Left lung (tissue), 4 donors: ENCODE measurements at regions not wholly inside any gene's neighbourhood (a gene's known extent, or its start where the extent isn't known, plus 50 kb on each side); places are given as distances from the start of the nearest gene placed in this dataset.

Experiments used
- ATAC-seq: fragments of 200-7000 bp; cut with Tn5 transposase; one replicate; pipeline ENCODE4 v1.9.1; 2020; ENCODE audit warnings: moderate library complexity
- DNase-seq, 4 donors: peaks; one replicate each; pipeline ENCODE4 v3.0.0-alpha.2; 2013 to 2020
- H3K27ac ChIP-seq, 2 donors: fragments of 200-600 bp; sonication (generic) in 1 of 2; one replicate each; pipeline versions ENCODE4 v1.5.0 to v1.8.0; 2020 to 2021
- H3K27me3 ChIP-seq, 2 donors: fragments of 200-600 bp; sonication (generic) in 1 of 2; one replicate each; pipeline versions ENCODE4 v1.5.0 to v1.8.0; 2020 to 2021
- H3K36me3 ChIP-seq, 2 donors: fragments of 200-600 bp; sonication (generic) in 1 of 2; one replicate each; pipeline versions ENCODE4 v1.5.0 to v1.8.0; 2020 to 2021
- H3K4me1 ChIP-seq, 2 donors: fragments of 200-600 bp; one replicate each; pipeline ENCODE4 v1.8.0; 2021
- H3K4me3 ChIP-seq, 2 donors: fragments of 200-600 bp; sonication (generic) in 1 of 2; one replicate each; pipeline versions ENCODE4 v1.5.0 to v1.8.0; 2020 to 2021; ENCODE audit warnings: mild to moderate bottlenecking in 1 of 2
- H3K9me3 ChIP-seq, 2 donors: fragments of 200-600 bp; sonication (generic) in 1 of 2; one replicate each; pipeline versions ENCODE4 v1.5.0 to v1.8.0; 2020 to 2021
- intact Hi-C, 2 donors: fragments of 100-400 bp; cut with DNase I; formaldehyde crosslinking; loops; one replicate each; pipeline versions ENCODE4 v1.11.2 to v1.14.2; 2022
- TF ChIP-seq, protein P1 (sequence below), 2 donors: fragments of 200-600 bp; sonication (generic) in 1 of 2; IDR thresholded peaks; one replicate each; pipeline versions ENCODE4 v1.5.0 to v1.8.0; 2021; ENCODE audit warnings: antibody characterized with exemption in 2 of 2
- donor health status: DM: no; HTN: yes; CAD: no.
- donor health status: DM: no; HTN: no; CAD: no.

GRCh38 chr18:53701697-53702096, 522.8 kb downstream of the MBD2 start:
- Histone ChIP-seq H3K27me3 (no peaks in the 10 kb centered on the region), H3K9me3 (no peaks in the 10 kb centered on the region), H3K4me1 (no peaks in the 10 kb centered on the region), H3K4me3 (no peak overlapping the region), H3K36me3 (no peaks in the 10 kb centered on the region), H3K27ac (no peak overlapping the region)
- intact Hi-C loops: no loop called here
- TF ChIP-seq, protein P1, sequence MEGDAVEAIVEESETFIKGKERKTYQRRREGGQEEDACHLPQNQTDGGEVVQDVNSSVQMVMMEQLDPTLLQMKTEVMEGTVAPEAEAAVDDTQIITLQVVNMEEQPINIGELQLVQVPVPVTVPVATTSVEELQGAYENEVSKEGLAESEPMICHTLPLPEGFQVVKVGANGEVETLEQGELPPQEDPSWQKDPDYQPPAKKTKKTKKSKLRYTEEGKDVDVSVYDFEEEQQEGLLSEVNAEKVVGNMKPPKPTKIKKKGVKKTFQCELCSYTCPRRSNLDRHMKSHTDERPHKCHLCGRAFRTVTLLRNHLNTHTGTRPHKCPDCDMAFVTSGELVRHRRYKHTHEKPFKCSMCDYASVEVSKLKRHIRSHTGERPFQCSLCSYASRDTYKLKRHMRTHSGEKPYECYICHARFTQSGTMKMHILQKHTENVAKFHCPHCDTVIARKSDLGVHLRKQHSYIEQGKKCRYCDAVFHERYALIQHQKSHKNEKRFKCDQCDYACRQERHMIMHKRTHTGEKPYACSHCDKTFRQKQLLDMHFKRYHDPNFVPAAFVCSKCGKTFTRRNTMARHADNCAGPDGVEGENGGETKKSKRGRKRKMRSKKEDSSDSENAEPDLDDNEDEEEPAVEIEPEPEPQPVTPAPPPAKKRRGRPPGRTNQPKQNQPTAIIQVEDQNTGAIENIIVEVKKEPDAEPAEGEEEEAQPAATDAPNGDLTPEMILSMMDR (IDR thresholded peaks at IDR 0.05): no peak
- no peak for ATAC-seq
- DNase-seq: no peak

GRCh38 chr18:53698907-53699306, 525.6 kb downstream of the MBD2 start:
- Histone ChIP-seq H3K9me3 (no peaks in the 10 kb centered on the region), H3K27me3 (no peaks in the 10 kb centered on the region), H3K27ac (no peak overlapping the region), H3K4me1 (no peaks in the 10 kb centered on the region), H3K4me3 (no peak overlapping the region), H3K36me3 (no peaks in the 10 kb centered on the region)
- ATAC-seq (peak; percentile 99), DNase-seq (peak in 3 of 4 donors; percentile 7 to 33 (median 33))
- TF ChIP-seq, protein P1 (IDR thresholded peaks at IDR 0.05): peak; percentile 20 to 57
- intact Hi-C loops: no loop called here

- Histone ChIP-seq H3K27me3 (no peaks in the 10 kb centered on the region), H3K4me3 (no peak overlapping the region), H3K4me1 (no peaks in the 10 kb centered on the region), H3K27ac (no peak overlapping the region), H3K9me3 (no peaks in the 10 kb centered on the region), H3K36me3 (no peaks in the 10 kb centered on the region)
- ATAC-seq: no peak
- TF ChIP-seq, protein P1 (IDR thresholded peaks at IDR 0.05): no peak
- intact Hi-C loops: no loop called here
- DNase-seq: no peak
Observed at GRCh38 chr18:53689886-53690285, 534.6 kb downstream of the MBD2 start.

DNA sequence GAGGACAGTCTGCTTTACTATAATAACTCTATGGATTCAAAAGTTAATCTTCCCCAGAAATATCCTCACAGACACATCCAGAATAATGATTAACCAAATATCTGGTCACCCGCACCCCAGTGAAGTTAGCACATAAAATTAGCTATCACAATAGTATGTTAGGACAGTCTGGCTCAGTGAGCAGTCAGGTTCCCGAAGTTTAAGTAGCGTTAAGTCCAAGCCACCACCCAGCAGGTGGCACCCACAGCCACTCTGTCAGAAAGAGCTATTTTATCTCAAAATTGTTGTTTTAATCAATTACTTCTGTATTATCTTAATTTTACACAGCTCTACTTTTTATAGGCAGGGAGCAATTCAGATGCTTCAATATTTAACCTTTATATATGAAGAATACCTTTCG, 537.5 kb downstream of the MBD2 start:
- Histone ChIP-seq H3K4me3 (no peak overlapping the region), H3K27ac (no peak overlapping the region), H3K9me3 (no peaks in the 10 kb centered on the region), H3K36me3 (no peaks in the 10 kb centered on the region), H3K4me1 (no peaks in the 10 kb centered on the region), H3K27me3 (no peaks in the 10 kb centered on the region)
- TF ChIP-seq, protein P1 (IDR thresholded peaks at IDR 0.05): no peak
- ATAC-seq (no peak), DNase-seq (no peak)
- intact Hi-C loops: no loop called here

- H3K4me1 ChIP-seq: no peaks in the 10 kb centered on the region
- H3K36me3 ChIP-seq: no peaks in the 10 kb centered on the region
- ATAC-seq: no peak
- H3K27me3 ChIP-seq: no peaks in the 10 kb centered on the region
- H3K27ac ChIP-seq: no peak overlapping the region
- TF ChIP-seq, protein P1 (IDR thresholded peaks at IDR 0.05): no peak
- intact Hi-C loops: no loop called here
- H3K9me3 ChIP-seq: no peaks in the 10 kb centered on the region
- no peak overlapping the region for H3K4me3 ChIP-seq
- no peak for DNase-seq
Observed at GRCh38 chr18:53682796-53683195, 541.7 kb downstream of the MBD2 start.
